Activated CD8-positive, alpha-beta memory T cell treated with anti-CD3 and anti-CD28 coated beads for 4 hours (primary cell): ENCODE measurements at regions not wholly inside any gene's neighbourhood (a gene's known extent, or its start where the extent isn't known, plus 50 kb on each side); places are given as distances from the start of the nearest gene placed in this dataset.
A peak's percentile ranks its signal among the peaks of the same experiment; 100 is the strongest.

Source experiments
- DNase-seq, 2 donors: peaks; one replicate each; pipeline ENCODE4 v3.0.0-alpha.2; 2020; ENCODE audit warnings: low read depth in 2 of 2

GRCh38 chr14:34350903-34351302 is 111.1 kb downstream of the SPTSSA start:
- DNase-seq, result no peak

GRCh38 chr14:34348592-34348991 is 113.4 kb downstream of the SPTSSA start:
- no peak for DNase-seq

GRCh38 chr14:34347683-34348082 is 114.4 kb downstream of the SPTSSA start:
- no peak for DNase-seq

- DNase-seq, result no peak
Observed at GRCh38 chr14:34345718-34346465, 116.1 kb downstream of the SPTSSA start.

- DNase-seq, result no peak
Observed at GRCh38 chr14:34344318-34344717, 117.7 kb downstream of the SPTSSA start.

- no peak for DNase-seq
Observed at GRCh38 chr14:34340025-34340625, 121.9 kb downstream of the SPTSSA start.

GRCh38 chr14:34338056-34338455 is 124.0 kb downstream of the SPTSSA start:
- DNase-seq, result no peak

- no peak for DNase-seq
Observed at GRCh38 chr14:34336501-34336900, 125.5 kb downstream of the SPTSSA start.

- DNase-seq, result no peak
Observed at GRCh38 chr14:34335968-34336367, 126.1 kb downstream of the SPTSSA start.

- no peak for DNase-seq
Observed at GRCh38 chr14:34334329-34334728, 127.7 kb downstream of the SPTSSA start.

- peak; percentile 5 to 13 for DNase-seq
Observed at GRCh38 chr14:34331728-34332623, 130.1 kb downstream of the SPTSSA start.

GRCh38 chr14:34330846-34331245 is 131.2 kb downstream of the SPTSSA start:
- DNase-seq, result no peak

- no peak for DNase-seq
Observed at GRCh38 chr14:34329301-34329700, 132.7 kb downstream of the SPTSSA start.

- DNase-seq, result no peak
Observed at GRCh38 chr14:34328178-34328577, 133.9 kb downstream of the SPTSSA start.

- DNase-seq, result no peak
Observed at GRCh38 chr14:34325493-34325892, 136.5 kb downstream of the SPTSSA start.

GRCh38 chr14:34324363-34324795 is 137.7 kb downstream of the SPTSSA start:
- DNase-seq, result no peak

GRCh38 chr14:34322940-34323418 is 139.1 kb downstream of the SPTSSA start:
- DNase-seq, result peak; percentile 35 to 51

- no peak for DNase-seq
Observed at GRCh38 chr14:34319140-34319539, 142.9 kb downstream of the SPTSSA start.

GRCh38 chr14:34318014-34318413 is 144.0 kb downstream of the SPTSSA start:
- DNase-seq, result no peak

GRCh38 chr14:34310724-34311123 is 151.3 kb downstream of the SPTSSA start:
- no peak for DNase-seq

GRCh38 chr14:34303811-34304210 is 158.2 kb downstream of the SPTSSA start:
- DNase-seq, result no peak

GRCh38 chr14:34302654-34303053 is 159.4 kb downstream of the SPTSSA start:
- DNase-seq, result no peak
